RWPE1 (cell line): ENCODE measurements at regions not wholly inside any gene's neighbourhood (a gene's known extent, or its start where the extent isn't known, plus 50 kb on each side); places are given as distances from the start of the nearest gene placed in this dataset.
A peak's percentile ranks its signal among the peaks of the same experiment; 100 is the strongest.

ENCODE experiments used
- CTCF ChIA-PET: fragments of 350-600 bp; sonication (Branson Sonifier 250); formaldehyde crosslinking; extraction: SDS; loops from one replicate; lab custom pipeline; 2021; lab: Yijun Ruan, JAX
- POLR2A ChIA-PET: fragments of 400-600 bp; formaldehyde crosslinking; extraction: SDS; loops from one replicate; lab custom pipeline; 2020; ENCODE audit warnings: antibody characterized with exemption; ENCODE audit not compliant: low non-redundant PET; lab: Yijun Ruan, JAX
- DNase-seq: peaks from one replicate; pipeline ENCODE4 v3.0.0; 2012; ENCODE audit warnings: low spot score
- H3K27ac ChIP-seq: fragments of 450-650 bp; 2 replicates; pipeline ENCODE4 v1.5.1; 2017
- CTCF ChIP-seq: fragments of 450-650 bp; conservative IDR thresholded peaks from 2 replicates; pipeline ENCODE4 v1.5.1; 2017; ENCODE audit warnings: low read depth, mild to moderate bottlenecking

DNA sequence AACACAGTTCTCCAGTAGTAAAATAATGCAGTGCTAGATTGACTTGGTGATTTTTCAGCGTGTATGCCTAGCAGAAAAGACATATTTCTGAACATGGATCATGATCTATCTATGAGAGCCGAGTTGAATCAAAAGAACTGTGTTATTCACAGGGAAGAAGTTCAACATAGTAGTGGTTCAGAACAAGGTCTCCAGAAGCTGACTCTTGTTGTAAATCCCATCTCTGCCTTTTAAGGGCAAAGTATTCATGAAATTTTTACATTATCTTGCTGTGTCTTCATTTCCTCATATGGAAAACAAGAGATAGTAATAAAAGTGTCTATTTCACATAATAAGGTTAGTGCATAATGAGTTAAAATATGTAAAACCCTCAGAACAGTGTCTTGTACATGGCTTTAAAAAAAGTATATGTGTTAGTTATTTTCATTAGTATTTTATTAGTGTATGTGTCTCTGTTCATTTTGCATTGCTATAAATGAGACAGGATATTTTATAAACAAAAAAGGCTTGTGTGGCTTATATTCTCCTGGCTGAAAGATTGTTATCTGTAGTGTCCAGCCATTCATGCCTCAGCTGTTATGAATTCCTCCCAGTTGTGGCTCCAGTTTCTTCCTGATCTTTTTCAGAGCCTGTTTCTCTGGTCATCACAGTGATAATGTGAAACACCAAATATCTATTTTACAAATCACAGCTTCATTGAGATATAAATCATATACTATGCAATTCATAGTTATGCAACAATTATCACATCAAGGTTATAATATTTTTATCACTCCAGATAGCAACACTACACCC lies 1351.2 kb downstream of the STIM2 start:
- TF ChIP-seq CTCF = no peak
- no peak for DNase-seq
- H3K27ac ChIP-seq = no peak overlapping the region
- ChIA-PET POLR2A (no interaction called here), CTCF (no interaction called here)

DNA sequence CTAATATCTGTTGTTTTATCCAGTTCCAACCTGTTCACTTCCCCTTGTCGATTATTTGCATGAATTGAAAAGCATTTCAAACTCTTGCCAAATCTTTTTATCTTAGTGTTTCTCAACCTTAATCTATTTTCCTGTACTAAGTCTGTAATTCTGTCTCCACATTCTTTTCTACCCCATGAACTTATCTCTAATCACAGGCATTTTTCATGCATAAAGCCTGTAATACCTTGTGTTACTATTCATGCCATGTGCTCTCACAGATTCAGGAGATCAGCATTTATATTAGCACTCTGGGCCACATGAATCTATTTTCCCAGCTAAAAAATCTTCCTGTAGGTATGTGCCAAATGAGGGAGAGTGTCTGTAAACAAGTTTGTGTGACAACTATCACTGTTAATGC lies 1360.9 kb downstream of the STIM2 start:
- H3K27ac ChIP-seq = no peak overlapping the region
- ChIA-PET POLR2A (no interaction called here), CTCF (no interaction called here)
- no peak for TF ChIP-seq CTCF
- DNase-seq = no peak

DNA sequence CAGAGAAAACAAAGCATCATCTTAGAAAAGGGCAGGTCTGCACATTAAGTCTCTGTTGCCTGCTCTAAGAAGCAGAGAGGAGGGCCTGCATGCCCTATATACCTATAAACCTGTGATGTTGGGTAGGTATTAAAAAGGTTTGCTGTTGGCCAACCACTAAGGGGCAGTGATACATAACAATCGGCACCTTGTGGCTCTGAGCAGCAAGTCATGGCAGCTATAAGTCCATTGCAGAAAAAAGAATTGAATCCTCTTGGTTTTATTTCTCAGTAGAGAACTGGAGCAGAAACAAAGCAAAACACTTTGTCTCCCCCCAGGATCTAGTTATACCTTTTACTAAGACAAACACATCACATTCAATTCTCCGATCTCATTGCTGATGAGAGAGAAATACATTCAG lies 1364.4 kb downstream of the STIM2 start:
- CTCF ChIA-PET = interaction anchor here (0.7 kb wide), 1 partner anchor 777 kb away, joined by 3 read pairs; no protein-coding TSS in a partner anchor
- TF ChIP-seq CTCF = no peak
- peak; percentile 29 for DNase-seq
- POLR2A ChIA-PET = no interaction called here
- H3K27ac ChIP-seq = no peak overlapping the region

- no peak for TF ChIP-seq CTCF
- ChIA-PET POLR2A (no interaction called here), CTCF (no interaction called here)
- DNase-seq = no peak
- no peak overlapping the region for H3K27ac ChIP-seq
These were observed 1365.2 kb downstream of the STIM2 start for GRCh38 chr4:28225689-28226353.

- DNase-seq = no peak
- ChIA-PET CTCF (no interaction called here), POLR2A (no interaction called here)
- TF ChIP-seq CTCF = no peak
- H3K27ac ChIP-seq = no peak overlapping the region
These were observed 1366.3 kb downstream of the STIM2 start for GRCh38 chr4:28226962-28227361.

DNA sequence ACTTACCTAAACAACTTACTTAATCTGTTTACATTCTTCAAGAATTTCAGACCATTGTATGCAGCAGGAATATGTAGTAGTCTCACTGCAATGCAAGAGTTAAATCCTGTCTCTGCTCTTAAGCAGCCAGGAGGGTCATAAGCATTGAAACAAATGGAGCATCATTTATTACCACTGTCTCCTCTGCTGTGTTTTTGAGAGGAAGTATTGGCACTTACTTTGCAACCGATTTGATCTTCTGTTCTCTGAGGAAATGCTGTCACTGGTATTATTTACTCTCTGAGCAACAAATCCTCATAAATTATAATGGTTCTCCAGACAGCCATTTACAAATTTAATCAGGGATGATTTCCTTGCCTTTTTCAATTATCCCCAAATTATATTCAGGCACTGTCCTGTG lies 1367.1 kb downstream of the STIM2 start:
- ChIA-PET CTCF (no interaction called here), POLR2A (no interaction called here)
- H3K27ac ChIP-seq = no peak overlapping the region
- DNase-seq = no peak
- no peak for TF ChIP-seq CTCF
